ENCODE measurements at regions not wholly inside any gene's neighbourhood (a gene's known extent, or its start where the extent isn't known, plus 50 kb on each side); places are given as distances from the start of the nearest gene placed in this dataset.

DNA sequence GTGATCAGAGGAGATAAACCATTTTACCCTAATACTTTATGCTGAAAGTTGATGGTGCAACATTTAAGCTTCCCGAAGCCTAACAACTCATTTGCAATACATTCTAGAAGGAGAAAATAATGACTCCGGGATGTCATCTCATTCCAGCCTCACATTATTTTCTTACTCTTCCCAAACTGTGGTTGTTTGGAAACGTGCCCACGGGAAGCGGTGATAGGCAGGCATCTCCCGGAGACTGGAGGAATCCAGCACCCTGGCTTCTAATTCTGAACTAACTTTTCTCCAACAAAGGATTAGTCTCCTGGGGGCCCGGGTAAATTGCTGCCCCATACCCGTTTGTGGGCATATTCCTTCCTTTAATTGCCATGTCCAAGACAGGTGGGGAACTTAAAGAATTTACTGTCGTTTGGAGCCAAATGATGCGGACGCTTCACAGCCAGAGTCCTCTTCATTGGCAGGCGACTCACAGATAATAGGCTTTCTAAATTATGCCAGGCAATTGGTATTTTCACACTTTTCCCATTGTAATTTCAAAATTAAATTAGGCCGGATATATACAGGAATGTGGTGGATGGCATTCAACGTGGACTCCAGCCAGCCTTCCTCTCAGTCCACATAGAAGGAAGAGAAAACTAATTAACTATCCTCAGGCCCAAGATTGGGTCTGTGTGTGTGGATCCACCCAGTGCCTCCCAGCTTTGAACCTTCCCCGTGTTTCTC, 278.1 kb downstream of the AJAP1 start:
- DNase-seq, result no peak

GRCh38 chr1:4931486-4931885, 277.1 kb downstream of the AJAP1 start:
- DNase-seq, result no peak

DNA sequence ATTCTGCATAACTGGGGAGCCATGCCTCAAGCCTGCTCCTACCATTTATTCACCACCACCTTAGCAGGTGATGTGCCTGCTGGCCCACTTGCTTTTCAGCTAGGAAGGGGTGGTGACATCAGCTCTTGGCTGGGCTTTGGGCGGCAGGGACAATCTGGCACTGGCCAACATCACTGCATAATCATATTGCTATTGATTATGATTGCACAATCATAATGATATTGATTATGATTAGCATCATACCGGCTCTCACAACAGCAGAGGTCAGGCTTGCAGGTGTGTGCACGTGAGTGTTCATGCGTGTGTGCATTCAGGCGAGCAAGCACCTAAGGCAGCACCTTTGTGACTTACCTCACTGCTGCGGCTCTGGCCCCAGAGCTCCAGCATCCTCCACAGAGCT, 273.8 kb downstream of the AJAP1 start:
- DNase-seq, result no peak

DNA sequence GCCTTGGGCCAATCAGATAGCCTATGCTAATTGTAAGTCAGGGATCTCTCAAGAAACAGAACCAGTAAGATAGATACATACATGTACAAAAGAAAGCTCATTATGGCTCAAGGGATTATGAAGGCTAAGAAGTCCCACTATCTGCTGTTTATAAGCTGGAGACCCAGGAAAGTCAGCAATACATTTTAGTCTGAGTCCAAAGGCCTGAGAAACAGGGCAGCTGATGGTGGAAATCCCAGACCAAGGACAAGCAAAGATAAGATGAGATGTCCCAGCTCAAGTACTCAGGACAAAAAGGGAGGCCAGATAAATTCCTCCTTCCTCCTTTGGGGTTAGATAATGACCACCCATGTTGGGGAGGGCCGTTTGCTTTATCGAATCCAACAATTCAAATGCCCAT, 269.9 kb downstream of the AJAP1 start:
- DNase-seq, result no peak

DNA sequence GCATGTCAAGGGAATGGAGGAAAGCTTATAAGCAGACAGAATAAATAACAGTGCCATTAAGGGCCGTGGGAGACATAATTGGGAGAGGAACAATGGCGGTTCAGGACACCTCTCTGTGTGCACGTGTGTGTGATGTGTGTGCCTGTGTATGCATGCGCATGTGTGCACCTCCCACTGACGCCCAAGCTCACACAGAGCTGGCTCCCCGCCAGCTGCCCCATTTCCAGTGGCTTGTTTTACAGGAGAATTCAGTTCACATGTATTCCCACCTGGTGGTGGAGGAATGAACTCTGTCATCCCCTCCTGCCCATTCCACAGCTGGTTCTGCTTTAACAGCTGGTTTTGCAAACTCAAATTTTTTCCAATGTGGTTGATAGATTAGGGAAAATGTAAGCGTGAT, 262.2 kb downstream of the AJAP1 start:
- no peak for DNase-seq

DNA sequence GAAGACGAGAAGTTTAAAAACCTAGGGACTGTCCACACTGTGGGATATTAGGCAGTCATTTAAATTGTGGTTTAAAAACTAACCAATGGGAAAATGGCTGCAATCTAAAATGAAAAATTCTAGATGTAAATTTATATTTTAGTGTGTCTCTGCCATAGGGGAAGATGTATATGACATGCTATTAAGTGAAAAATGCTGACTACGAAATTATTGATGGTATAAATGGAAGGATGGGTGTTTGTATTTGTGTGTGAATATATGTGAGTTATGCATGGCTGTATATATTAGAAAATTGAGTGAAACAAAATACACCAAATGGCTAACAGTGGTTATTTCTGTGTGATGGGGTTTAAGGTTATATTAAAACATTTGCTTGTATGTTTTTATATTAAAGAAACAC, 260.7 kb downstream of the AJAP1 start:
- DNase-seq, result no peak

- no peak for DNase-seq
Observed at GRCh38 chr1:4908486-4908885, 254.1 kb downstream of the AJAP1 start.

DNA sequence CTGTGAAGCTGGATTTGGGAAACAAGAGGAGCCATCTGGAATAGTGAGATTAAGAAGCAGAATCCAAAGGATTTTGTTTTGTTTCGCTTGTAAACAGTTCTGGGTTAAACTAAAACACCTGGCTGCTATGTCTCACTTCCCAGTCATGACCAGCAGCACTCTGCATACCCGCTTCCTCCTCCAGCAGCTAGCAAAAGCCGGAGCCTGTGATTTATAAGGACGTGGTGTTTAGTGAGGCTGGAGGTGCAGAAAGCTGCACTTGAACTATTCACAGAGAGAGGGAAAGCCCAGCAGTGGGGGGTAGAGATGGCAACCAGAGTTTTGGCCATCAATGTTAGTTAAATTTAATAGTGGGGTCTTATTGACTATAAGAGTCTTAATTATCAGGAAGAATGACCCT, 240.2 kb downstream of the AJAP1 start:
- DNase-seq, result no peak

DNA sequence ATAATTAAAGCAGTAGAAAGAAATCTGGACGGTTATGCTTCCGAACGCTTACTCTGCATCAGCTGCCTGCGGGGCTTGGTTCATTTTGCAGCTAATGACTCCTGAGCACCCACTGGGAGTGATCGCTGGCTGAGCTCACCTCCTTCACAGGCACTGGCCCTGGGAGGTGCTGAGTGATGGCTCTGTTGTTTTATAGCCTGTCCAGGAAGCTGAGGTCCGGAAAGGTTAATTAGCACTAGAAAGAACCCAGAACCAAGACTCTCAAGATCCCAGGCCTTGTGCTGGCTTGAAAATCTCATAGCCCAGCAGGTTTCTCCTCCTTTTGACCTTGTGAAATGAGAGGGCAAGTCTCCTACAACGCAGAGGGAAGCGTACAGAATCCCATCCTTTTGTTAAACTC, 226.2 kb downstream of the AJAP1 start:
- no peak for DNase-seq

- DNase-seq, result no peak
Observed at GRCh38 chr1:4877426-4877825, 223.0 kb downstream of the AJAP1 start.

DNA sequence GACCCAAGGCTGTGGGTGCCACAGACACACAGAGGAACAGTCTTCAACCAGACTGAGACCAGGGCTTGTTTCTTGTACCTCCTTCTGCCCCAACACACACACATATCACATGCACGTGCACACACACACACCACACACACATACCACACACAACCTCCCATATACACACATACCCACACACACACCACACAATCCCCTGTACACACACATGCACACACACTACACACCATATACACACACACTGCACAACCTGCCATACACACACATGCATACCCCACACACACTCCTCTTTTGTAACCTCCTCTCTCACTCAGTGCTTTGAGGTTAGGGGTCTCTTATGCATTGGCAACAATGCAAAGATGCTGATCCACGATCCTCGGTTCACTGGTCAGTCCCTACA, 217.0 kb downstream of the AJAP1 start:
- DNase-seq, result no peak

GRCh38 chr1:4868521-4868920, 214.1 kb downstream of the AJAP1 start:
- DNase-seq, result no peak

DNA sequence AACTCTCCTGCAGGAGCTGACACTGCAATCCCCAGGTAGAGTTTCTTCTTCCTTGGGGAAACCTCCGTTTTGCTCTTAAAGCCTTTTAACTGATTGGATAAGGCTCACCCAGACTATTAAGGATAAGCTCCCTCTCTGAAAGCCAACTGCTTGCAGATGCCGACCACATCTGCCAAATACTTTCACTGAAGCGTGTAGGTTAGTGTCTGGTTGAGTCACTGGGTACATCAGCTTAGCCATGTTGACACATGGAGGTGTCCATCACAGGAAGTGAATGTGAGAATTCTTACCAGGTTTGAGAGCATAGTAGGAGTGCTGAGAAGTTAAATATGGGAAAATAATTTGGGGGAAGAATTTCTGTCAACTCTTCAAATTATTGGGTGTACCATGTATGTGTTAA, 202.0 kb downstream of the AJAP1 start:
- no peak for DNase-seq

GRCh38 chr1:4854367-4854766, 200.0 kb downstream of the AJAP1 start:
- DNase-seq, result no peak

- no peak for DNase-seq
Observed at GRCh38 chr1:4853904-4854303, 199.5 kb downstream of the AJAP1 start.

DNA sequence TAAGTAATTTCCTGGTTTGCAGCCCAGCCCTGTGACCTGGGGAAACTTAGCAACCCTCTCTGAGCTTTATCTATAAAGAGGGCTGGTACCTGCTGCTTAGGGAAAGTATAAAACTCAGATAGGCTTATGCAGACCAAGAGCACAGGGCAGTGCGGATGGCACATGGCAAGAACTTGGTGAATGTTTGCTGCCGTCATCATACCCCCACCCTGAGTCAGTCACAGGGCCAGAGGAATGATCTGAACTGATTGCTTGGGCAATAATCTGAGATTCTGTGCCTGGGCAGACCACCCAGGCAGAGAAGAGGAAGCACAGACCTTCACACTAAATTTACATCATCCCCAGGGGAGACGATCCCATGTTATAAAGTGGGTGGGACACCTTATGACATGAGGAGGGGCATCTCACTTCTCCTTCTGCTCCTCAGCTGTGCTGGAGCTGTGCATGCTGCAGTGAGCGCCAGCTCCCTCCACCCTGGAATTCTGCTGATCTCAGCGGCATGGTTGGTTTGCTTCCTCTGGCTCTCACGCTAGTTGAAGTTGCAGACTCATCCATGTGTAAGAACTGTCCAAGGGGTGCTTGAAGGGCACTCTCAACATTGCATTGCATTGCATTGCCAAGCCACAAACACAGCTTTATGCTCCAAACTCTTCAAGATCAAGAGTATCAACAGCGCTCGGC, 197.1 kb downstream of the AJAP1 start:
- DNase-seq, result no peak

- no peak for DNase-seq
Observed at GRCh38 chr1:4848431-4848830, 194.0 kb downstream of the AJAP1 start.

DNA sequence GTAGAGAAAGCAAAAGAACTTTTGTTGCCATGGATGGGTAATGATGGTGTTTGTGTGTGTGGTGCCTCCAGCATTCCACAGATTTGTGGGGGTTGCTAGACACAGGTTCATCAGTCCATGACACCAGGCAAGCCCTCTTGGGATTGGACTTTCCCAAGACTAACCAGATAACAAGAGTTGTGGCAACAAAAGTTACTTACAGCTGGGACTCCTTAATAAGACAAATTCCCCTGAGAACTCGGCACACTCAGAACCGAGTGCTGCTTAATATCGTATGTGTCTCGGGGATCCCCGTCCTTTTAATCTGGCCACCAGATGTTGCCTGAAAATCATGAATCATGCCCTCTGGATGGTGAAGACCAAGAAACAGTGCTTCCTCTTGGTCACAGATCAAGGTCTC, 193.3 kb downstream of the AJAP1 start:
- no peak for DNase-seq
